Dermis blood vessel endothelial cell (primary cell): ENCODE measurements at regions not wholly inside any gene's neighbourhood (a gene's known extent, or its start where the extent isn't known, plus 50 kb on each side); places are given as distances from the start of the nearest gene placed in this dataset.

Experiments
- DNase-seq: peaks from one replicate; pipeline ENCODE4 v3.0.0; 2010

- peak; percentile 51 for DNase-seq
Observed at GRCh38 chr6:134739299-134740026, 210.4 kb downstream of the ALDH8A1 start.

GRCh38 chr6:134738211-134738885 lies 211.6 kb downstream of the ALDH8A1 start:
- no peak for DNase-seq

GRCh38 chr6:134735461-134735860 lies 214.4 kb downstream of the ALDH8A1 start:
- no peak for DNase-seq

- DNase-seq, result no peak
Observed at GRCh38 chr6:134734312-134734869, 215.5 kb downstream of the ALDH8A1 start.

GRCh38 chr6:134733801-134734200 lies 216.1 kb downstream of the ALDH8A1 start:
- no peak for DNase-seq

- no peak for DNase-seq
Observed at GRCh38 chr6:134732763-134733162, 217.1 kb downstream of the ALDH8A1 start.

GRCh38 chr6:134731615-134732014 lies 218.3 kb downstream of the ALDH8A1 start:
- DNase-seq, result no peak

- DNase-seq, result no peak
Observed at GRCh38 chr6:134730013-134730412, 219.9 kb downstream of the ALDH8A1 start.

GRCh38 chr6:134729561-134729960 lies 220.3 kb downstream of the ALDH8A1 start:
- no peak for DNase-seq

GRCh38 chr6:134727081-134727480 lies 222.8 kb downstream of the ALDH8A1 start:
- no peak for DNase-seq

GRCh38 chr6:134725590-134725989 lies 224.3 kb downstream of the ALDH8A1 start:
- DNase-seq, result no peak

GRCh38 chr6:134724771-134725340 lies 225.0 kb downstream of the ALDH8A1 start:
- peak; percentile 62 for DNase-seq

- DNase-seq, result no peak
Observed at GRCh38 chr6:134723081-134723871, 226.6 kb downstream of the ALDH8A1 start.

GRCh38 chr6:134722200-134722870 lies 227.6 kb downstream of the ALDH8A1 start:
- DNase-seq, result no peak

GRCh38 chr6:134721060-134721405 lies 228.9 kb downstream of the ALDH8A1 start:
- no peak for DNase-seq

- DNase-seq, result peak; percentile 94
Observed at GRCh38 chr6:134720353-134721059, 229.4 kb downstream of the ALDH8A1 start.

GRCh38 chr6:134719911-134720310 lies 230.0 kb downstream of the ALDH8A1 start:
- DNase-seq, result peak; percentile 19

- DNase-seq, result no peak
Observed at GRCh38 chr6:134719286-134719685, 230.6 kb downstream of the ALDH8A1 start.

- peak; percentile 83 for DNase-seq
Observed at GRCh38 chr6:134714679-134715078, 235.2 kb downstream of the ALDH8A1 start.

GRCh38 chr6:134714113-134714512 lies 235.8 kb downstream of the ALDH8A1 start:
- peak; percentile 79 for DNase-seq

- DNase-seq, result no peak
Observed at GRCh38 chr6:134712311-134712710, 237.6 kb downstream of the ALDH8A1 start.

- no peak for DNase-seq
Observed at GRCh38 chr6:134708079-134708478, 241.8 kb downstream of the ALDH8A1 start.
